Tibial nerve (tissue), 4 donors: ENCODE measurements at regions not wholly inside any gene's neighbourhood (a gene's known extent, or its start where the extent isn't known, plus 50 kb on each side); places are given as distances from the start of the nearest gene placed in this dataset.

ENCODE experiments used
- DNase-seq, 2 donors: peaks; one replicate each; pipeline ENCODE4 v3.0.0-alpha.2; 2019; ENCODE audit warnings: low spot score in 2 of 2
- H3K27ac ChIP-seq, 4 donors: fragments of 200-600 bp; sonication (generic) in 3 of 4; one replicate each; pipeline ENCODE4 v1.5.1; 2017 to 2019; ENCODE audit warnings: mild to moderate bottlenecking in 1 of 4
- H3K27me3 ChIP-seq, 2 donors: fragments of 200-600 bp; sonication (generic) in 1 of 2; one replicate each; pipeline versions ENCODE4 v1.5.1 to v1.6.0; 2017 to 2019
- H3K36me3 ChIP-seq, 3 donors: fragments of 200-600 bp; sonication (generic); one replicate each; pipeline ENCODE4 v1.5.1; 2018 to 2019
- H3K4me1 ChIP-seq, 4 donors: fragments of 200-600 bp; sonication (generic) in 3 of 4; one replicate each; pipeline ENCODE4 v1.5.1; 2017 to 2019
- H3K4me3 ChIP-seq, 4 donors: fragments of 200-600 bp; sonication (generic) in 3 of 4; one replicate each; pipeline ENCODE4 v1.5.1; 2017 to 2019; ENCODE audit warnings: mild to moderate bottlenecking in 1 of 4, moderate library complexity in 1 of 4
- H3K9me3 ChIP-seq, 4 donors: fragments of 200-600 bp; sonication (generic) in 3 of 4; one replicate each; pipeline ENCODE4 v1.5.1; 2017 to 2019
- EP300 ChIP-seq, 2 donors: sonication (generic); formaldehyde crosslinking; IDR thresholded peaks; one replicate each; pipeline ENCODE4 v1.6.1; 2017; ENCODE audit warnings: antibody characterized with exemption in 2 of 2, mild to moderate bottlenecking in 1 of 2
- POLR2A ChIP-seq, 2 donors: fragments of 450-650 bp; IDR thresholded peaks; one replicate each; pipeline ENCODE4 v1.6.1; 2017; ENCODE audit warnings: antibody characterized with exemption in 2 of 2, mild to moderate bottlenecking in 2 of 2, moderate library complexity in 2 of 2
- WGBS, 2 donors: methylation state at CpG; one replicate each; pipeline ENCODE4 v1.1.5; 2018; 5-methylcytosine and 5-hydroxymethylcytosine counted together
- TF ChIP-seq, protein P1 (sequence below), 5 experiments: fragments of 200-600 bp in 3 of 5; fragments of 450-650 bp in 2 of 5; sonication (generic) in 3 of 5; IDR thresholded peaks; one replicate each; pipeline ENCODE4 v1.5.1; 2016 to 2019; ENCODE audit warnings: antibody characterized with exemption in 5 of 5, mild to moderate bottlenecking in 3 of 5, moderate library complexity in 2 of 5

DNA sequence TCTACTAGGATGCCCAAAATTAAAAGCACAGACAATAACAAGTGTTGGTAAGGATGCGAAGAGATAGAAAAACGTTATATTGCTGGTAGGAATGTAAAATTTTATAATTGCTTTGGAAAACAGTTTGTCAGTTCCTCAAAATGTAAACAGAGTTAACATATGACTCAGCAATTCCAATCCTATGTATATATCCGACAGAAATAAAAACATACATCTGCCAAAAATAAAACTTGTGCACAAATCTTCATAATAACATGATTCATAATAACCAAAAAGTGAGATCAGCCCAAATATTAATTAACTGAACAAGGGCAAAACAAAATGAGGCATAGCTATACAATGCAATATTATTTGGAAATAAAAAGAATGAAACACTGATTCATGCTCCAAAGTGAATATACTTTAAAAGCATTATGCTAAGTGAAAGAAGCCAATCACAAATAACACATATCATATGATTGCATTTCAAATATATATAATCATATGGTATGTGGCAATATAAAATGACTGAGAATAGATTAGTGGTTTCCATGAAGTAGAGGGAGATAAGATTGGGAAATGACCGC is 609.3 kb downstream of the IGSF11 start:
- H3K36me3 ChIP-seq: no peaks in the 10 kb centered on the region
- no peak overlapping the region for H3K27ac ChIP-seq
- TF ChIP-seq EP300 (IDR thresholded peaks at IDR 0.05): no peak
- TF ChIP-seq, protein P1, sequence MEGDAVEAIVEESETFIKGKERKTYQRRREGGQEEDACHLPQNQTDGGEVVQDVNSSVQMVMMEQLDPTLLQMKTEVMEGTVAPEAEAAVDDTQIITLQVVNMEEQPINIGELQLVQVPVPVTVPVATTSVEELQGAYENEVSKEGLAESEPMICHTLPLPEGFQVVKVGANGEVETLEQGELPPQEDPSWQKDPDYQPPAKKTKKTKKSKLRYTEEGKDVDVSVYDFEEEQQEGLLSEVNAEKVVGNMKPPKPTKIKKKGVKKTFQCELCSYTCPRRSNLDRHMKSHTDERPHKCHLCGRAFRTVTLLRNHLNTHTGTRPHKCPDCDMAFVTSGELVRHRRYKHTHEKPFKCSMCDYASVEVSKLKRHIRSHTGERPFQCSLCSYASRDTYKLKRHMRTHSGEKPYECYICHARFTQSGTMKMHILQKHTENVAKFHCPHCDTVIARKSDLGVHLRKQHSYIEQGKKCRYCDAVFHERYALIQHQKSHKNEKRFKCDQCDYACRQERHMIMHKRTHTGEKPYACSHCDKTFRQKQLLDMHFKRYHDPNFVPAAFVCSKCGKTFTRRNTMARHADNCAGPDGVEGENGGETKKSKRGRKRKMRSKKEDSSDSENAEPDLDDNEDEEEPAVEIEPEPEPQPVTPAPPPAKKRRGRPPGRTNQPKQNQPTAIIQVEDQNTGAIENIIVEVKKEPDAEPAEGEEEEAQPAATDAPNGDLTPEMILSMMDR (IDR thresholded peaks at IDR 0.05): no peak
- no peak for TF ChIP-seq POLR2A (IDR thresholded peaks at IDR 0.05)
- no peak overlapping the region for H3K4me3 ChIP-seq
- no peaks in the 10 kb centered on the region for H3K9me3 ChIP-seq
- no peak for DNase-seq
- no peaks in the 10 kb centered on the region for H3K27me3 ChIP-seq
- WGBS, 2 donors: 61 to 64% methylated on average over 4 of the region's 4 CpGs
- no peaks in the 10 kb centered on the region for H3K4me1 ChIP-seq

DNA sequence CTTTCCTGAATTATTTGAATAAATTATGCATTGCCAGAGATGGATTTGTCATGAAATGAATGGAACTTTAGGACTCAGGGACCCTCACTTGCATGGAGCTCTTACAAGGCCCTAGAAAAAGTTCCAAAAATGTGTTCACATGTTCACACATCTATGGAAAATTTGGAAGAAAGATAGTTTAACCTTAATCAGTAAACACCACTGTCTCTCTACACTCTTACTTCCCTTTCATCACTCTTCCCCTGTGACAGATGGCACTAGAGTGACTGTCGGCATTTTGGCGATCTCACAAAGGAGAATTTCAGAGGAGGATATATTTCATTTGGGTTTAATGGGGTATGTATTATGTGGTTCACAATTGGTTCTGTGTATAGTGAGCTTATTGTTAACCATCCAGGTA is 600.8 kb downstream of the IGSF11 start:
- Histone ChIP-seq H3K36me3 (no peaks in the 10 kb centered on the region), H3K4me3 (no peak overlapping the region), H3K4me1 (no peaks in the 10 kb centered on the region), H3K9me3 (no peaks in the 10 kb centered on the region), H3K27me3 (no peaks in the 10 kb centered on the region), H3K27ac (no peak overlapping the region)
- TF ChIP-seq EP300 (IDR thresholded peaks at IDR 0.05) (no peak), POLR2A (IDR thresholded peaks at IDR 0.05) (no peak)
- TF ChIP-seq, protein P1 (IDR thresholded peaks at IDR 0.05): no peak
- no peak for DNase-seq
- 70 to 93% methylated on average over 2 of the region's 2 CpGs for WGBS, 2 donors

DNA sequence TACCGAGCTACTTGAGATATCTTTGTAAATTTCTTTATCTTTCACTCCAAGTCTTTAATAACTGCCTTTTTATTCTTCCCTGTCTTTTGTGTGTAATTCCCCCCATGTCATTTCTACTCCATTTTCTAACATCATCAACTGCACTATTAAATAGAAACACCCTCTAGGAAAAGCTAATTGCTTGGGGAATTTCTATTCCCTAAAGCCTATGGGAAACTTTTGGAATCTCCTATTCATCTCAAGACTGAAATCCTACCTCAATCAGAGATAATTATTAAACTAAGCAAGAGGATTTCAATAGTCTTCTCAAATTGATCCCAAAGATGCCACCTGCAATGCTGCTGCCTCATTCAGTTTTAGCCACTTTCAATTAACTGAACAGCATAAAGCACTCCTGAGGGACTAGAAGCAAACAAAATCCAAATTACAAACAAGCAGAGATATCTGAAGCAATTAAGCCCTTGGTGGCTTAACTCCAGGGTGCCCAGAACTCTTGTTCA is 598.7 kb downstream of the IGSF11 start:
- no peak for DNase-seq
- H3K36me3 ChIP-seq: no peaks in the 10 kb centered on the region
- H3K4me3 ChIP-seq: no peak overlapping the region
- no peaks in the 10 kb centered on the region for H3K27me3 ChIP-seq
- H3K9me3 ChIP-seq: no peaks in the 10 kb centered on the region
- TF ChIP-seq EP300 (IDR thresholded peaks at IDR 0.05) (no peak), POLR2A (IDR thresholded peaks at IDR 0.05) (no peak)
- TF ChIP-seq, protein P1 (IDR thresholded peaks at IDR 0.05): no peak
- WGBS, 2 donors: 79 to 87% methylated on average over 1 of the region's 1 CpG
- H3K4me1 ChIP-seq: no peaks in the 10 kb centered on the region
- H3K27ac ChIP-seq: no peak overlapping the region

DNA sequence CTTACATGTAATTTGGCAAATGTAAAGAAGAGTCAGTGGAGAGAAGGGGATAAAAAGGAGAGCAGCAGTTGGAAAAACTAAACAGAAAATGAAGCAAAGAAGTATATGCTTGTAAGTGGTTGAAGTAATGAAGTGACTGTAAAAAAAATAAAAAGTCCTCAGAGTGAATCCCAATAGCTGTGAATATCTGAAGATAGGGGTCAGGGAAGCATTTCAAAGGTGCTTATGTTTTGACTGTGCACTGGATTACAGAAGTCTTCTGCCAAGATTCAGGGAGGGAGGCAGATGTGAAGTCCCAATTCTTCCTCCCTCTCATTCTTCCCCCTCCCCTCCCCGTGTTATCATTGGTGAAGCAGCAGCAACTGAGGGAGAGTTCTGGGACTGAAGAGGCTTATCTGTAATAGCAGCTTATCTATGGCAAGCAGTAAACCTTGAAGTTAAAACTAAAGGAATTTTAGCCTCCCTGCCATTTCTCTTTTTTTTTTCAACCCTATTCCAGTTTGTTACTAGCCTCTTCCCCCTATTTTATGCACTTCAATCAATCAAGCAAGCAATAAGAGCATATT is 597.9 kb downstream of the IGSF11 start:
- Histone ChIP-seq H3K36me3 (no peaks in the 10 kb centered on the region), H3K27me3 (no peaks in the 10 kb centered on the region), H3K4me1 (no peaks in the 10 kb centered on the region), H3K9me3 (no peaks in the 10 kb centered on the region), H3K27ac (no peak overlapping the region), H3K4me3 (no peak overlapping the region)
- no peak for DNase-seq
- 20 to 29% methylated on average over 1 of the region's 1 CpG for WGBS, 2 donors
- no peak for TF ChIP-seq POLR2A (IDR thresholded peaks at IDR 0.05)
- TF ChIP-seq, protein P1 (IDR thresholded peaks at IDR 0.05): no peak
- no peak for TF ChIP-seq EP300 (IDR thresholded peaks at IDR 0.05)

DNA sequence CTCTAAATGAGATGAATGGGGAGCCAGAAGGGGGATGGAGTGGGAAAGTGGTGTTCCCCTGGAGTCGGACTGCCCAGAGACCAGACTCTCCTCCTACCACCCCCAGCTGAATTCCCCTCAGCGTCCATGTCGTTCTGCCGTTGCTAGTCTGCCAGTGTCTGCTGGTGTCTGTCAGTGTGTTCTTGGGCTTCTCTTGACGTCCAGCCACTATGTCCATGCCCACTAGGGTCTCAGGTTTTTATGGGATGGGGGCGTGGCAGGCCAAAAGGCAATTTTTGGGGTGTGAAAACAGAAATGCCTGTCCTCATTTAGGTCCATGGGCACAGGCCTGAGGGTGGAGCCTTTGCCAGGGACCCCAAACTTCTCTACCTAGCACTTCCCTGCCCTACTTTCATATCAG is 589.6 kb downstream of the IGSF11 start:
- no peak for DNase-seq
- 88 to 95% methylated on average over 6 of the region's 6 CpGs for WGBS, 2 donors
- TF ChIP-seq EP300 (IDR thresholded peaks at IDR 0.05) (no peak), POLR2A (IDR thresholded peaks at IDR 0.05) (no peak)
- TF ChIP-seq, protein P1 (IDR thresholded peaks at IDR 0.05): no peak
- Histone ChIP-seq H3K27ac (no peak overlapping the region), H3K9me3 (peaks cover 0 to 3% (median 0%) of the 10 kb centered on the region in 4 donors), H3K36me3 (no peaks in the 10 kb centered on the region), H3K27me3 (no peaks in the 10 kb centered on the region), H3K4me3 (no peak overlapping the region), H3K4me1 (no peaks in the 10 kb centered on the region)
